ENCODE measurements at regions not wholly inside any gene's neighbourhood (a gene's known extent, or its start where the extent isn't known, plus 50 kb on each side); places are given as distances from the start of the nearest gene placed in this dataset.
"Not testable (repeated sequence)": the region's sequence is repeated elsewhere in the genome, so short reads cannot be mapped to it uniquely, and the experiment has no call there.

DNA sequence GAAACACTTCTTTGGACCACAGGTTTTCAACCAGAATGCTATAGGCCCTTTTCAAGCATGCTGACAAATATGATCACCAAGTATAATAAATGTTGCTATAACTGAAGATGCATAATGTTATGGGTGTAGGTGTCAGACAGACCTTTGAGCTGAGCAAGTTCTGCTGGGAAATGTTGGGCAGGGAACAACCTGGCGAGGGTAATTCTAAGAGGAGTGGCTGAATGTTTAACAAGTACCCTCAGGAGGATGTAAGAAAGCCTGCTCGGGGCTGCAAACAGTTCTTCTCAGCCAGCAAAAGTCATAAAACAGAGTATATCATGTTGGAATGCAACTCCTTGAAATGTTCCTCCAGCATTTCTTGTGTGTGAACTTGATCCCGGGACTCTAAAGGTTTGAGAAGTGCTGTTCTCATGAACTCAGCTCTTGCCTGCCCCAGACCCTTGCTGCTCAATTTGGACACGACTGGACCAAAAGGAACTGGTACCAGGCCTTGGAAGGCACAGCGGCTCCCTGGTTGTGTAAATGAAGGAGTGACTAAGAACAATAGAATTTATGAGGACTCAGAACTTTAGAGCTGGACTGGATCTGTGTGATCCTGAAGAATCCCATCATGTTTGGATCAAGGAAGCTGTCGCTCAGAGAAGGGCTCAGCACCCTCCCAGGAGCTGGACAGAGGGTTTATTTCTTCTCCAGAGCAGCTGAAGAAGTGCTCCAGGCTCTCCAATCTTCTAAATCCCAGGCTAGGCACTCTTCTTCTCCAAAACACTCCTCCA lies 143.2 kb upstream of the ANK3 start:
- ChIA-PET CTCF (no interaction called here), POLR2A (no interaction called here)
- DNase-seq = no peak
- Mint-ChIP-seq H3K27ac (no peak overlapping the region), H3K36me3 (ENCODE audit: low read depth) (no peaks in the 10 kb centered on the region), H3K4me3 (no peak overlapping the region), H3K9me3 (no peaks in the 10 kb centered on the region), H3K27me3 (no peaks in the 10 kb centered on the region), H3K4me1 (peaks cover 19% of the 10 kb centered on the region)

- H3K36me3 Mint-ChIP-seq (ENCODE audit: low read depth) = no peaks in the 10 kb centered on the region
- peaks cover 7% of the 10 kb centered on the region for H3K4me1 Mint-ChIP-seq
- DNase-seq = no peak
- ChIA-PET CTCF (no interaction called here), POLR2A (no interaction called here)
- no peaks in the 10 kb centered on the region for H3K9me3 Mint-ChIP-seq
- H3K27ac Mint-ChIP-seq = no peak overlapping the region
- H3K4me3 Mint-ChIP-seq = no peak overlapping the region
- no peaks in the 10 kb centered on the region for H3K27me3 Mint-ChIP-seq
Observed at GRCh38 chr10:60531006-60531405, 141.3 kb upstream of the ANK3 start.

GRCh38 chr10:60527676-60528075 lies 138.0 kb upstream of the ANK3 start:
- peaks cover 3% of the 10 kb centered on the region for H3K4me1 Mint-ChIP-seq
- ChIA-PET POLR2A (no interaction called here), CTCF (no interaction called here)
- DNase-seq = no peak
- H3K27ac Mint-ChIP-seq = no peak overlapping the region
- peaks cover 10% of the 10 kb centered on the region for H3K9me3 Mint-ChIP-seq
- H3K4me3 Mint-ChIP-seq = no peak overlapping the region
- H3K36me3 Mint-ChIP-seq (ENCODE audit: low read depth) = peaks cover 3% of the 10 kb centered on the region
- H3K27me3 Mint-ChIP-seq = no peaks in the 10 kb centered on the region

- no peak for DNase-seq
- H3K36me3 Mint-ChIP-seq (ENCODE audit: low read depth) = peaks cover 3% of the 10 kb centered on the region
- ChIA-PET CTCF (no interaction called here), POLR2A (no interaction called here)
- H3K27me3 Mint-ChIP-seq = no peaks in the 10 kb centered on the region
- no peak overlapping the region for H3K27ac Mint-ChIP-seq
- H3K4me1 Mint-ChIP-seq = peaks cover 10% of the 10 kb centered on the region
- H3K4me3 Mint-ChIP-seq = no peak overlapping the region
- peaks cover 10% of the 10 kb centered on the region for H3K9me3 Mint-ChIP-seq
Observed at GRCh38 chr10:60525716-60526585, 136.3 kb upstream of the ANK3 start.

DNA sequence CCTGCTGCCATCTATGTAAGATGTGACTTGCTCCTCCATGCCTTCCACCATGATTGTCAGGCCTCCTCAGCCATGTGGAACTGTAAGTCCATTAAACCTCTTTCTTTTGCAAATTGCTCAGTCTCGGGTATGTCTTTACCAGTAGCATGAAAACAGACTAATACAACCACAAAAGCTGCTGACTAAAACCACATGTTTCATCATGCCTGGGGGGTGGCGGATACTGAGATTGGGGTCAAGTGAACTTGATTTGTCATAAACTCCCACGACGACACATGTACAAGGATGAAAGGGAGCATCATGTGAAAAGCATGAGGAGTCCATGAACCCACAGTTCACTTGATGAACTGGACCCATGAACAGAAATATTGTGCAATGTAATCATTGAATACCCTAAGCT lies 134.9 kb upstream of the ANK3 start:
- Mint-ChIP-seq H3K36me3 (ENCODE audit: low read depth) (peaks cover 3% of the 10 kb centered on the region), H3K4me1 (peaks cover 10% of the 10 kb centered on the region), H3K9me3 (peaks cover 10% of the 10 kb centered on the region), H3K4me3 (no peak overlapping the region), H3K27me3 (no peaks in the 10 kb centered on the region), H3K27ac (no peak overlapping the region)
- DNase-seq = no peak
- ChIA-PET POLR2A (no interaction called here), CTCF (no interaction called here)

GRCh38 chr10:60523371-60523770 lies 133.7 kb upstream of the ANK3 start:
- POLR2A ChIA-PET; H3K4me1 Mint-ChIP-seq; DNase-seq; H3K27ac Mint-ChIP-seq; H3K36me3 Mint-ChIP-seq (ENCODE audit: low read depth); CTCF ChIA-PET; H3K4me3 Mint-ChIP-seq; H3K27me3 Mint-ChIP-seq: not testable (repeated sequence)
- H3K9me3 Mint-ChIP-seq = peaks cover 10% of the 10 kb centered on the region

DNA sequence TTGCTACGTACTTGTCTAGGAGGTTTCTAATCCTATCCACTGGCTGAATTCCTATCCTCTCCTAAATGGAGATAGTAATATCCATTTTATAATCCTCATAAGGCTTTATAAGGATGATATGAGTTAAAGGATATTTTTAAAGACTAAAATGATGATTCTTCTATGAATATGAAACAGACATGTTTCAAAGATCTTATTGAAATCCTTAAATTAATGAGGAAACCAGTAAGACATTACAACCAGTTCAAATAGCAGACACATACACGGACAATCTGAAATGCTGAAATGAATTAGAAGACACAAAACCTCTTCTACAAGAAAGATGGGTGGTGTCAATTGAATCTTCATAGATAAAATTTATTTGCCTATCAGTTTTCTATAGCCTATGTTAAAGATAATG lies 132.9 kb upstream of the ANK3 start:
- H3K36me3 Mint-ChIP-seq (ENCODE audit: low read depth) = peaks cover 3% of the 10 kb centered on the region
- POLR2A ChIA-PET = no interaction called here
- H3K27me3 Mint-ChIP-seq = no peaks in the 10 kb centered on the region
- no peak overlapping the region for H3K27ac Mint-ChIP-seq
- peaks cover 10% of the 10 kb centered on the region for H3K9me3 Mint-ChIP-seq
- peaks cover 10% of the 10 kb centered on the region for H3K4me1 Mint-ChIP-seq
- CTCF ChIA-PET = no interaction called here
- DNase-seq = no peak
- H3K4me3 Mint-ChIP-seq = no peak overlapping the region

- DNase-seq = no peak
- Mint-ChIP-seq H3K27me3 (no peaks in the 10 kb centered on the region), H3K4me1 (peaks cover 10% of the 10 kb centered on the region), H3K4me3 (no peak overlapping the region), H3K36me3 (ENCODE audit: low read depth) (peaks cover 3% of the 10 kb centered on the region), H3K9me3 (peaks cover 10% of the 10 kb centered on the region), H3K27ac (no peak overlapping the region)
- POLR2A ChIA-PET = no interaction called here
- CTCF ChIA-PET = no interaction called here
Observed at GRCh38 chr10:60521974-60522405, 132.3 kb upstream of the ANK3 start.

DNA sequence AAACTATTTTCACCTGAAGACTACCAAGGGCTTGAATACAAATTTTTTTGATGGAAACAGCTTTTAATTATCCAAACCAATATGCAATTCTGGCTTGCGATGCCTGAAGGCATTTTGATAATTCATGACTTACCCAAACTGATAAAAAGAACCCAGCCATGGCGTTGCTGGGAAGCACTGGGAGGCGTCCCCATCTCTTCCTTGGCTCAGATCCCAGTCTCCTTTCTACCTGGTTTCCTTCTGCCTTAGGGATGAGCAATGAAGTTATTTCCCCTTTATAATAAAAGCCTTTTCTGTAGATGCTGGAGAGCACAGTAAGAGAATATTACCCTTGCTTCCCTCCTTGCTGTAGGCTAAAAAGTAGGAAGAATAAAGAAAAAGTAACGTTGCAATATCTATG lies 129.1 kb upstream of the ANK3 start:
- DNase-seq = no peak
- H3K27me3 Mint-ChIP-seq = no peaks in the 10 kb centered on the region
- H3K4me3 Mint-ChIP-seq = no peak overlapping the region
- ChIA-PET CTCF (no interaction called here), POLR2A (no interaction called here)
- H3K9me3 Mint-ChIP-seq = peaks cover 2% of the 10 kb centered on the region
- H3K36me3 Mint-ChIP-seq (ENCODE audit: low read depth) = no peaks in the 10 kb centered on the region
- peaks cover 9% of the 10 kb centered on the region for H3K4me1 Mint-ChIP-seq
- H3K27ac Mint-ChIP-seq = no peak overlapping the region

DNA sequence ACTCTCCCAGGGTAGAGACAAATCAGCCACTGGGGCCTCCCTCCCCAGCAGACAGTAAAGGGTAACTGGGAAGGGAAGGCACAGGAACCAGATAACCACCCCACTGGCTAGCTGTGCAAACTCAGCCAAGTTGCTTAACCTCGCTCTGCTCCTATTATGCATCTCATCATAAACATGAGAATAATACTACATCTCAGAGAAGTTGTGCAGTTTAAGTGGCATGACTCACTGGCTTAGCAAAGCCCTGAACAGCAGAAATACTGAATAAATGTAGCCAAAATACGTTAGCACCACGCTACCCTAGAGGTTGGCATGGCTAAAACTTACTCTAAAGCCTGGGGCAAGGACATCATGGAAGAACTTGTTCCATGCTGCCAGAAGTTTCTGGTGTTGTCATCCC lies 128.1 kb upstream of the ANK3 start:
- H3K27ac Mint-ChIP-seq = no peak overlapping the region
- no peaks in the 10 kb centered on the region for H3K27me3 Mint-ChIP-seq
- H3K4me1 Mint-ChIP-seq = peaks cover 13% of the 10 kb centered on the region
- no peaks in the 10 kb centered on the region for H3K36me3 Mint-ChIP-seq (ENCODE audit: low read depth)
- CTCF ChIA-PET = no interaction called here
- H3K4me3 Mint-ChIP-seq = no peak overlapping the region
- DNase-seq = no peak
- H3K9me3 Mint-ChIP-seq = no peaks in the 10 kb centered on the region
- POLR2A ChIA-PET = no interaction called here

- H3K9me3 Mint-ChIP-seq = no peaks in the 10 kb centered on the region
- H3K4me3 Mint-ChIP-seq = no peak overlapping the region
- no peaks in the 10 kb centered on the region for H3K36me3 Mint-ChIP-seq (ENCODE audit: low read depth)
- no peaks in the 10 kb centered on the region for H3K27me3 Mint-ChIP-seq
- no peak overlapping the region for H3K27ac Mint-ChIP-seq
- CTCF ChIA-PET = no interaction called here
- H3K4me1 Mint-ChIP-seq = peaks cover 7% of the 10 kb centered on the region
- DNase-seq = no peak
- POLR2A ChIA-PET = no interaction called here
Observed at GRCh38 chr10:60513281-60513680, 123.6 kb upstream of the ANK3 start.

DNA sequence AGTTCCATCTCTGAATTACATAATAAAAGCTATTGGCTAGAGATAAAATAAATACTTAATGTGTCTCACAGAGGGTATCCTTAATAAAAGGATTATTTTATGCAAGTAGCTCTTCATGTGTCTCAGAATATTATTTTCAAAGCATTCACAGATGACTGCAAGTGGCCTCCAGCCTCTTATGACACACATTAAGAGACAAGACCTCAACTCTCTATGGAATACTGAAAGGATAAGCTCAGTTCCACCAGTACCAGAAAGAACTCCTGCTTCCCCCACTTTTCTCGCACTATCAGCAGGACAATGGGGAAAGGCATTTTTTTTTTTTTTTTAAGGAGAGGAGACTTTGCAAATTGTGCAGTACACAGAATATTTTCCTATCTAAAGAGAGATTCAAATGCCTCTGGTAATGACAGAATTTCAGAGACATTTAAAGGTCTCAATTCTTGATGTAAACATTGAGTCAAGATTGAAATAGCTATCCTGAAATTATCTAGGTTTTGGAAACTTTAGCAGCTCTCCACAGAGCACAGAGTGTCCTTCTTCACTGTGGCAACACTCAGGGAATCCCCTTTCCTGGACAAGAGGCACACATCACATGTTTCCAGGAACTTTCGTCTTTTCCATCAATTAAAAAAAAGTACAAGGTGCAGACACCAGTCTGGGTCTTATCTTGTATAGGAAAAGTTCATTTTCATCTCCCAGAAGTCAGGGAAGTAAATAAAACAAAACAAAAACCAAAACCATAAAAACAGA lies 122.0 kb upstream of the ANK3 start:
- Mint-ChIP-seq H3K4me1 (peaks cover 7% of the 10 kb centered on the region), H3K27me3 (no peaks in the 10 kb centered on the region), H3K4me3 (no peak overlapping the region), H3K9me3 (no peaks in the 10 kb centered on the region), H3K27ac (no peak overlapping the region), H3K36me3 (ENCODE audit: low read depth) (no peaks in the 10 kb centered on the region)
- POLR2A ChIA-PET = no interaction called here
- CTCF ChIA-PET = no interaction called here
- no peak for DNase-seq

DNA sequence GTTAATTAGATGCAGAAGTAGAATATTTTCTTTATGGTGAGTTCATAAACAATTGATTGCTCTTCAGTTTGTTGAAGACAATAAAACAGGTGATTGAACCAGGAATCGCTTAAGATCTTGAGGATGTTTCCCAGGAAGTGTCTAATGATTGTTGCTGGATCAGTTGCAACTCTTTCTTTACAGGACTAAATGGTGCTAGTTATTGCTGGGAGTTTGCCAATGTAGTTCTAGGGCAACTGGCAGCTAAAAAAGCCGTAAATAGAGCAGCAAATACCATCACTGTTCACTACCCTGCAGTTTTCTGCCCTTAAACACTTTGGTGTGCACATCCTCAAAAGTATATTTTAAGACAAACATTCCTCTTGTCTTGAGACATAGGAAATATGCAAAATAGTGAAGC lies 119.2 kb upstream of the ANK3 start:
- ChIA-PET POLR2A (no interaction called here), CTCF (no interaction called here)
- no peak for DNase-seq
- no peaks in the 10 kb centered on the region for H3K27me3 Mint-ChIP-seq
- H3K9me3 Mint-ChIP-seq = no peaks in the 10 kb centered on the region
- peaks cover 4% of the 10 kb centered on the region for H3K4me1 Mint-ChIP-seq
- H3K27ac Mint-ChIP-seq = no peak overlapping the region
- H3K4me3 Mint-ChIP-seq = no peak overlapping the region
- no peaks in the 10 kb centered on the region for H3K36me3 Mint-ChIP-seq (ENCODE audit: low read depth)
